Rectal smooth muscle tissue (tissue), 1 donor: ENCODE measurements at regions not wholly inside any gene's neighbourhood (a gene's known extent, or its start where the extent isn't known, plus 50 kb on each side); places are given as distances from the start of the nearest gene placed in this dataset.
"Not testable (repeated sequence)": the region's sequence is repeated elsewhere in the genome, so short reads cannot be mapped to it uniquely, and the experiment has no call there.

ENCODE experiments used
- H3K27ac ChIP-seq: one replicate; pipeline ENCODE4 v1.7.0; 2013; ENCODE audit warnings: low read depth, low read length, inconsistent platforms
- H3K27me3 ChIP-seq: one replicate; pipeline ENCODE4 v1.7.0; 2013; ENCODE audit warnings: low read length; ENCODE audit not compliant: control insufficient read depth, insufficient read depth
- H3K36me3 ChIP-seq: one replicate; pipeline ENCODE4 v1.7.0; 2013; ENCODE audit warnings: low read length; ENCODE audit not compliant: control insufficient read depth, insufficient read depth
- H3K4me1 ChIP-seq: one replicate; pipeline ENCODE4 v1.7.0; 2013; ENCODE audit warnings: low read length; ENCODE audit not compliant: control insufficient read depth, insufficient read depth
- H3K4me3 ChIP-seq: one replicate; pipeline ENCODE4 v1.7.0; 2013; ENCODE audit warnings: low read length
- H3K9ac ChIP-seq: one replicate; pipeline ENCODE4 v1.7.0; 2013; ENCODE audit warnings: low read length

DNA sequence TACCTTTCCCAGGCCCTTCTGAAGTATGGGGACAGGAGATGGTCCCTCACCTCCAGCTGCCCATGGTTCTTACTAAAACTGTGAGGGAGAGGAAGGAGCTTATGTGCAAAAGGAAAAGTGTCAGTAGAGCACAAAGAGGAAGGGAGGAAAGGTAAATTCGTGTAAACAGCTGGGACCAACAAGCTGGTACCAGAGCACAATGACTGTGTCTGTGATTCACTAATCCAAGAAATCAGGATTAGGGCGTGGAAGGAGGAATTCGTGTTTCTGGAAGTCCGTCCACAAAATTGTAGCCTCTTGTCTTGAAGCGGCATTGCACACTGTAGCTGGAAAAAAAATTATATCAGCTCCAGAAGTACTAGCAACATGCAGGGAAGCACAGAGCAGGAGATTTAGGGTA is 129.0 kb upstream of the RREB1 start:
- Histone ChIP-seq H3K9ac (no peak overlapping the region), H3K27me3 (no peaks in the 10 kb centered on the region), H3K27ac (no peak overlapping the region), H3K4me3 (no peak overlapping the region), H3K36me3 (no peaks in the 10 kb centered on the region), H3K4me1 (no peaks in the 10 kb centered on the region)

GRCh38 chr6:6980999-6981597 is 126.7 kb upstream of the RREB1 start:
- no peaks in the 10 kb centered on the region for H3K36me3 ChIP-seq
- no peak overlapping the region for H3K4me3 ChIP-seq
- no peaks in the 10 kb centered on the region for H3K4me1 ChIP-seq
- no peak overlapping the region for H3K27ac ChIP-seq
- H3K27me3 ChIP-seq: no peaks in the 10 kb centered on the region
- no peak overlapping the region for H3K9ac ChIP-seq

DNA sequence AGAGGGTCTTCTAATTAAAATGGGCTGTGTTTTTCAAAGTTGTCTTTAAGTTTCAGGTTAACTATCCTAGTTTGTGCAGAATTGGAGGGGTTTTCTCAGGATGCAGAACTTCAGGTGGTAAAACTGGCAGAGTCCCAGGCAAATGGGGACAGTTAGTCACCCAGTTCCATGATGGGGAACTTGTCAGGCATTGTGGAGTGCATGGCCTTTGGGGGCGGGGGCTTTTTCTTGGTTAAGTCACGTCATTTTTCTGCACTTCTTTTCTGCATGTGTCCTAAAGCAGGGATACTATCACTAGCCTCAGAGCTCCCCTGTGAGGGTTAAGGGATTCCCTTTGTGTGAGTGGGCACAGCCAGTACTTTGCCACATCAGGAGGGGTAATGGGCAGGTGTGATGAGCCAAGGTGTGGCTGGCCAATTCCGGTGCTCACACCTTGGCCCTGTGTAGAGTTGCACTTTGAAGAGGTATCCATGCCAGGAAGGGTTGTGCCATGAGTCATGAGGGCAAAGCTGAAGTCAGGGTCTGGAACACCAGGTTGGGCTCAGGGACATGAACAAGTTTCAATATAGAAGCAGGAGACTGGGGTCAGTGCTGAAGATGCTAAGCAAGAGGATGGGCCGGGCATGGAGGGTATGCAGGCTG is 126.0 kb upstream of the RREB1 start:
- Histone ChIP-seq H3K4me1 (no peaks in the 10 kb centered on the region), H3K4me3 (no peak overlapping the region), H3K9ac (no peak overlapping the region), H3K27ac (no peak overlapping the region), H3K27me3 (no peaks in the 10 kb centered on the region), H3K36me3 (no peaks in the 10 kb centered on the region)

DNA sequence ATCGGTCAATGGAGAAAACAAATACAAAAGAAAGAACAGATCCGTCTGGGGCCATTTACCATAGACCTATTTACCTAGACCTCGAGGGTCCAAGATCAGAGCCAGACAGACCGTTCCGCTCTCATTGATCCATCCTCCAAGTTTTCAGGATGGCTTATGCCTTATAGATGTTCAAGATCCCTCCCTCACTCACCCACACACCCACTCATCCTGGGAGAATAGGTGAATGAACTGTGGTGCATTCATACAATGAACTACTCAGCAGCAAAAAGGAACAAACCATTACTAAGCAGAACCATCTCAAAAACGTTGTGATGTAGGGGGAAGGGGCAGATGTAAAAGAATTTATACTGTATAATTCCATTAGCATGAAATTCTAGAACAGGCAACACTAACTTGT is 125.1 kb upstream of the RREB1 start:
- Histone ChIP-seq H3K27ac (no peak overlapping the region), H3K36me3 (no peaks in the 10 kb centered on the region), H3K4me3 (no peak overlapping the region), H3K27me3 (no peaks in the 10 kb centered on the region), H3K9ac (no peak overlapping the region), H3K4me1 (no peaks in the 10 kb centered on the region)

DNA sequence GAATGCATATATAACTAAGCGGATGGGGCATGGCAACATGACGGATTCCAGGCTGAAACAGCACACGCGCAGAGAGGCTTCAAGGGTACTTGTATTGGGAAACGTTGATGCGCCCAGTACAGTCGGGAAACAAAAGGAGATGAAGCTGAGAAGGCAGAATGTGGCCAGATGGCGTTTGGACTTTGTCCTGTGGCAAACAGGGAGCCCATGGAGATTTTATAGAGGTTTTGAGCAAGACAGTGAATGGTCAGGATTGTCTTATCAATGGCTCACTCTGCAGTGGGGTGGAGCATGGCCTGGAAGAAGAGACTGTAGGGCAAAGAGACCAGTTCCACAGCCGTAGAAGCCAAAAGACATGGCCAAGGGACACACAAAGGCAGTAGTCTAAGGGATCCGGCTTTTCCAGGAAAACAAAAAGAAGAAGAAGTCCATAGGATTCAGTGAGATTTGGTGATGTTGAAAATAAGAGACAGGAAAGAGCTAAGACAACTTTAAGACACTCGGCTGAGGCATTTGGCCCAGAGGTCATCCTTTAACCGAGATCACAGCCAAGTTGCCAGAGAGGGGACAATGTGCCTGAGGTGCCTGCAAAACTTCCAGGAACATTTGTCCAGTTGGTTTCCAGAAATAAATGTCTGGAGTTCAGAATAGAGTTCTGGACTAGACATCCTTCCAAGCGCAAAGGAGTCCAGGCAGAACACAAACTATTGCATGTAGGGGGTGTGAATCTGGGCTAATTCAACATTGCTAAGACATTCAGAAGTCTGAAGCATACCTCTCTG is 123.0 kb upstream of the RREB1 start:
- Histone ChIP-seq H3K36me3 (no peaks in the 10 kb centered on the region), H3K4me3 (no peak overlapping the region), H3K27ac (no peak overlapping the region), H3K4me1 (no peaks in the 10 kb centered on the region), H3K27me3 (no peaks in the 10 kb centered on the region), H3K9ac (no peak overlapping the region)

DNA sequence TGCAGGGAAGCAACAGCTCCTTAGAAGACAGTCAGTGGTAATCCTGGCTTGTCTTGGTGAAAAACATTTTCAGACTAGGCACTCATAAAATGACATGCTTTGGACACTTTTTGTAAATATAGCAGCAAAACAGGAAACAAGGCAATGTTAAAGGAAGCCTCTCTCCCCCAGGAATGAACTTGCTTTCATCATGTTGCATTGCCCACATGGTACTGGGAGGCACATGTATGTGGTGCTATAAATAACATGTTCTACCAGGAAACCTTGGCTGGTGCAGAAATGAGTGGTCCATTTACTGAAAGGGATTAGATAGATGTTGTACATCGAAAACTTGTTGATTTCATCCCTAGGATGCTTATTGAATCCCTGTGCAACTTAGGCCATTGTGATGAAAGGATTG is 121.4 kb upstream of the RREB1 start:
- Histone ChIP-seq H3K36me3 (no peaks in the 10 kb centered on the region), H3K9ac (no peak overlapping the region), H3K27ac (no peak overlapping the region), H3K27me3 (no peaks in the 10 kb centered on the region), H3K4me1 (no peaks in the 10 kb centered on the region), H3K4me3 (no peak overlapping the region)

GRCh38 chr6:6987749-6988148 is 120.0 kb upstream of the RREB1 start:
- Histone ChIP-seq H3K27me3 (no peaks in the 10 kb centered on the region), H3K9ac (no peak overlapping the region), H3K27ac (no peak overlapping the region), H3K4me3 (no peak overlapping the region), H3K36me3 (no peaks in the 10 kb centered on the region), H3K4me1 (no peaks in the 10 kb centered on the region)

GRCh38 chr6:6990059-6990458 is 117.7 kb upstream of the RREB1 start:
- H3K36me3 ChIP-seq, H3K9ac ChIP-seq, H3K4me1 ChIP-seq, H3K4me3 ChIP-seq, H3K27me3 ChIP-seq, H3K27ac ChIP-seq: not testable (repeated sequence)

DNA sequence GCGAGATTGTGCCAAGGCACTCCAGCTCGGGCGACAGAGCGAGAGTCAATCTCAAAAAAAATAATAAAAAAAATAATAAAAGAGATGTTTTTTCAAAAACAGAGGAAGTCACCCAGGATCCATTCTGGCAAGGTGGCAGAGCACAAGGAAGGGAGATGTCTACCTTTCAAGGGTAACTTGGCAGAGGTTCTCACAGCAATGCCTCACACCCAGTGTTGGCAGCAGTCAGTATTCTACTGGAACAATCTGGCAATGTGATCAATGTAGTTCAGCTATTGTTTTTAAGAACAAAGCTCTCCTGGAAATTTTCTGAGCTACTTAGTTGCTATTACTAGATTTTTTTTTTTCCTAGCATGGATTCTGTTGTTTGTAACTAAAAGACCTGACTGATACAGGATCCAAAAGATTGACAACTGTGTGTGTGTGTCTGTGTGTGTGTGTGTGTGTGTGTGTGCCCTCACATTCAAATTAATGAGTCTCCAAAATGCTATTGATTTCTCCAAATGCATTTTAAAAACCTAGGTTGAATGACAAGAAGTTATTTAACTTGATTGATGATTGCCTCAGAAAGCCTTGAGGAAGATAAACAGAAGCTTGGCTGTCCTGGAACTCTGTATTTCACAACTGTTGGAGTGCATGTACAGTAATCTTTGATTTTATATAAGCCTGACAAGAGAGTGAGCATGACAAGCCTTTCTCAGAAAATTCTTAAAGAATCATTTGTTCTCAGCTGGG is 114.1 kb upstream of the RREB1 start:
- Histone ChIP-seq H3K9ac (no peak overlapping the region), H3K4me1 (no peaks in the 10 kb centered on the region), H3K4me3 (no peak overlapping the region), H3K27me3 (no peaks in the 10 kb centered on the region), H3K36me3 (no peaks in the 10 kb centered on the region), H3K27ac (no peak overlapping the region)

- Histone ChIP-seq H3K9ac (no peak overlapping the region), H3K27ac (no peak overlapping the region), H3K27me3 (no peaks in the 10 kb centered on the region), H3K4me1 (no peaks in the 10 kb centered on the region), H3K36me3 (no peaks in the 10 kb centered on the region), H3K4me3 (no peak overlapping the region)
Observed at GRCh38 chr6:6994796-6995195, 113.0 kb upstream of the RREB1 start.

- H3K4me1 ChIP-seq: no peaks in the 10 kb centered on the region
- no peak overlapping the region for H3K9ac ChIP-seq
- H3K27me3 ChIP-seq: no peaks in the 10 kb centered on the region
- H3K36me3 ChIP-seq: no peaks in the 10 kb centered on the region
- no peak overlapping the region for H3K27ac ChIP-seq
- H3K4me3 ChIP-seq: no peak overlapping the region
Observed at GRCh38 chr6:6995328-6995727, 112.4 kb upstream of the RREB1 start.

DNA sequence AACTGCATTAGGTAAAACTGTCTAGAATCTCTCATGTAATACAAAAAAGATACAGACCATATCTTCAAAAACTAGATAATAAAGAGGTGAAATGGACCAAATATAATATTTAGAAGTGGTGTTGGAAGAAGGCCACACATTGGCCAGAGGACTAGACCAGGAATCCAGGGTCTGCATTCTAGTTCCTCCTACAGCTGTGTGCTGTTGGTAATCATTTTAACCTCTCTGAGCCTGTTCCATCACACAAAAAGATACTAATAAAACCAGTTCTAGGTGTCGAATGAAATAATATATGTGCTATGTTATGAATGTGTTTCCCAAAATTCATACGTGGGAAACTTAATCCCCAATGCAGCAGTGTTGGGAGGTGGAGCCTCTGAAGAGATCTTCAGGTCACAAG is 111.6 kb upstream of the RREB1 start:
- no peak overlapping the region for H3K9ac ChIP-seq
- no peak overlapping the region for H3K4me3 ChIP-seq
- H3K36me3 ChIP-seq: no peaks in the 10 kb centered on the region
- H3K4me1 ChIP-seq: no peaks in the 10 kb centered on the region
- no peaks in the 10 kb centered on the region for H3K27me3 ChIP-seq
- no peak overlapping the region for H3K27ac ChIP-seq
